SK-N-MC (cell line): ENCODE measurements at regions not wholly inside any gene's neighbourhood (a gene's known extent, or its start where the extent isn't known, plus 50 kb on each side); places are given as distances from the start of the nearest gene placed in this dataset.

Experiments
- DNase-seq: peaks from one replicate; pipeline ENCODE4 v3.0.0-alpha.2; 2011; ENCODE audit warnings: low read depth, low spot score
- H3K27ac ChIP-seq: fragments of 200-600 bp; sonication (generic); 2 replicates; pipeline ENCODE4 v1.5.1; 2016; ENCODE audit warnings: mixed run types
- H3K36me3 ChIP-seq: fragments of 200-600 bp; sonication (generic); 2 replicates; pipeline ENCODE4 v1.6.1; 2017; ENCODE audit warnings: antibody characterized with exemption, low read length, mixed read lengths; ENCODE audit not compliant: insufficient read depth
- H3K4me3 ChIP-seq: fragments of 200-600 bp; sonication (generic); 2 replicates; pipeline ENCODE4 v1.5.1; 2016
- H3K9ac ChIP-seq: fragments of 200-600 bp; sonication (generic); 2 replicates; pipeline ENCODE4 v1.8.0; 2017; ENCODE audit warnings: mixed run types, mixed read lengths; ENCODE audit not compliant: insufficient read length
- H3K9me3 ChIP-seq: fragments of 200-600 bp; sonication (generic); 2 replicates; pipeline ENCODE4 v1.6.1; 2017; ENCODE audit warnings: low read depth, mild to moderate bottlenecking, antibody characterized with exemption, low read length, moderate library complexity, mixed read lengths
- EZH2 ChIP-seq: fragments of 200-600 bp; sonication (generic); IDR thresholded peaks from one replicate; pipeline ENCODE4 v1.6.1; 2017; ENCODE audit warnings: antibody characterized with exemption
- FOXP2 ChIP-seq: optimal IDR thresholded peaks from 2 replicates; pipeline ENCODE3; 2011; ENCODE audit warnings: mild to moderate bottlenecking, moderate library complexity; ENCODE audit not compliant: insufficient read depth; ENCODE audit errors: extremely low read length, control extremely low read depth
- POLR2AphosphoS5 ChIP-seq: IDR thresholded peaks from 2 replicates; pipeline ENCODE4 v1.6.1; 2012; ENCODE audit warnings: mild to moderate bottlenecking, low read depth, low read length, borderline replicate concordance

GRCh38 chr5:13477118-13477737 lies 467.3 kb downstream of the DNAH5 start:
- H3K27ac ChIP-seq, result no peak overlapping the region
- DNase-seq, result no peak
- H3K9ac ChIP-seq, result no peak overlapping the region
- no peak overlapping the region for H3K4me3 ChIP-seq
- TF ChIP-seq FOXP2, result no peak
- no peaks in the 10 kb centered on the region for H3K36me3 ChIP-seq
- H3K9me3 ChIP-seq, result no peaks in the 10 kb centered on the region

- Histone ChIP-seq H3K9me3 (no peaks in the 10 kb centered on the region), H3K4me3 (no peak overlapping the region), H3K27ac (no peak overlapping the region), H3K36me3 (no peaks in the 10 kb centered on the region), H3K9ac (no peak overlapping the region)
- DNase-seq, result no peak
- TF ChIP-seq FOXP2 (no peak), POLR2AphosphoS5 (no peak), EZH2 (no peak)
Observed at GRCh38 chr5:13472842-13473241, 471.6 kb downstream of the DNAH5 start.

- no peak for DNase-seq
- Histone ChIP-seq H3K9ac (no peak overlapping the region), H3K36me3 (no peaks in the 10 kb centered on the region), H3K27ac (no peak overlapping the region), H3K4me3 (no peak overlapping the region), H3K9me3 (no peaks in the 10 kb centered on the region)
- TF ChIP-seq EZH2 (no peak), FOXP2 (no peak), POLR2AphosphoS5 (no peak)
Observed at GRCh38 chr5:13470975-13471374, 473.5 kb downstream of the DNAH5 start.

GRCh38 chr5:13470263-13470662 lies 474.2 kb downstream of the DNAH5 start:
- Histone ChIP-seq H3K4me3 (no peak overlapping the region), H3K36me3 (no peaks in the 10 kb centered on the region), H3K27ac (no peak overlapping the region), H3K9me3 (no peaks in the 10 kb centered on the region), H3K9ac (no peak overlapping the region)
- no peak for DNase-seq
- TF ChIP-seq POLR2AphosphoS5 (no peak), FOXP2 (no peak), EZH2 (no peak)

GRCh38 chr5:13464532-13465193 lies 479.8 kb downstream of the DNAH5 start:
- no peak for TF ChIP-seq POLR2AphosphoS5
- TF ChIP-seq EZH2, result no peak
- no peak for TF ChIP-seq FOXP2
- H3K9ac ChIP-seq, result no peak overlapping the region
- DNase-seq, result no peak

GRCh38 chr5:13460587-13460986 lies 483.9 kb downstream of the DNAH5 start:
- no peak overlapping the region for H3K9ac ChIP-seq
- H3K4me3 ChIP-seq, result no peak overlapping the region
- no peaks in the 10 kb centered on the region for H3K9me3 ChIP-seq
- H3K36me3 ChIP-seq, result no peaks in the 10 kb centered on the region
- TF ChIP-seq FOXP2 (no peak), POLR2AphosphoS5 (no peak), EZH2 (no peak)
- no peak for DNase-seq
- no peak overlapping the region for H3K27ac ChIP-seq

More at GRCh38 chr5:13464532-13465193, 479.8 kb downstream of the DNAH5 start:
- H3K27ac ChIP-seq, result no peak overlapping the region
- H3K36me3 ChIP-seq, result no peaks in the 10 kb centered on the region
- no peaks in the 10 kb centered on the region for H3K9me3 ChIP-seq
- H3K4me3 ChIP-seq, result no peak overlapping the region

- DNase-seq, result no peak
- Histone ChIP-seq H3K4me3 (no peak overlapping the region), H3K27ac (no peak overlapping the region), H3K36me3 (no peaks in the 10 kb centered on the region), H3K9ac (no peak overlapping the region), H3K9me3 (no peaks in the 10 kb centered on the region)
- TF ChIP-seq POLR2AphosphoS5 (no peak), FOXP2 (no peak), EZH2 (no peak)
Observed at GRCh38 chr5:13454050-13454449, 490.4 kb downstream of the DNAH5 start.

- H3K9me3 ChIP-seq, result no peaks in the 10 kb centered on the region
- no peak for DNase-seq
- no peak overlapping the region for H3K27ac ChIP-seq
- no peak overlapping the region for H3K9ac ChIP-seq
- H3K36me3 ChIP-seq, result no peaks in the 10 kb centered on the region
- TF ChIP-seq EZH2 (no peak), POLR2AphosphoS5 (no peak), FOXP2 (no peak)
- H3K4me3 ChIP-seq, result no peak overlapping the region
Observed at GRCh38 chr5:13448843-13449242, 495.6 kb downstream of the DNAH5 start.
